HG02884 (cell line): ENCODE measurements at regions not wholly inside any gene's neighbourhood (a gene's known extent, or its start where the extent isn't known, plus 50 kb on each side); places are given as distances from the start of the nearest gene placed in this dataset.
"Not testable (repeated sequence)": the region's sequence is repeated elsewhere in the genome, so short reads cannot be mapped to it uniquely, and the experiment has no call there.

Experiments
- ATAC-seq: cut with Tn5 transposase; IDR thresholded peaks from one replicate; pipeline ENCODE4 v1.9.1; 2021; ENCODE audit warnings: mild to moderate bottlenecking, moderate library complexity; ENCODE audit not compliant: unreplicated experiment

DNA sequence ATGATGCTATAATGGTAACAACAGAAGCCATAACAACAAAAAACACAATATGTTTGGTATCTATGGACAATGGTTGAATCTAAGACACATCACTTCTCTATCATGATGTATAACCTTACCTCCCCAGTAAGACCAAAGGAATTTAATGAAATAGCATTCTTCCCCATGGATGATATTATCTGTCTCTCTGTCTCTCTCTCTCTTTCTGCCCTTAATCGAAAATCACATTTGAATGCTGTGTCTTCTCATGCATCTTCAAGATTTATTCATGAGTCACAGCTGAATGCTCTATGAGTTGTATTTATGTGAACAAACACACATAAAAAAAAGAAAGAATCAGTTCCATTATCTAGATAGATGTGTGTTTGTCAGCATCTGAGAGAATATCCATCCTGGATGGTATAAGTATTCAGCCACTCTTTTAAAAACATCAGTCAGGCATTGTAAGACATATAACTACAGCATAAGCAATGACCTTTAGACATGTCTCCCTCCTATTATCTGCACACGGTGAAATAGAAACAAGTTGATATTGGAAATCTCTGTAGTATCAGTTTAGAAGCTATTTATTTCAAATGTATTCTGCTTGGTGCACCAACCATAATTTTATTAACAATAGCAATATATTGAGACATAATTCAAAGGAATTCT lies 433.3 kb downstream of the TOX3 start:
- no peak for ATAC-seq

- ATAC-seq: not testable (repeated sequence)
Observed at GRCh38 chr16:52104993-52105392, 441.9 kb downstream of the TOX3 start.

DNA sequence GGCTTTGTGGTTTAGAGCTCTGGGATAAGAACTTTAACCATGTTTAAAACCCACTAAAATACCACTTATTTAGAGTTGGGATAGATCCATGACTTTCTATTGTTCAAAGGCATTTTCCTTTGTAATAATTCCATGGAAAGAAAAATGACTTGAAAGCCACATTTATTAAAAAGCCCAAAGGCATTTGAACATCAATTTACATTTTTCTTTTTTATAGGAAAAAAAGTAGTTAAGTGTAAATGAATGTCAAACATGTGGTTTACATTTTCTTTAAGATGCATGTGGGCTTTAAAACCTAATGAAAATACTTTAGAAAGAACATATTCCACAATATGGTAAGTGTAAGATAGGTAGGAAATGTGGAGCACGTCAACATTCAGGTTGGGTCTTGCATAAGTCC lies 443.2 kb downstream of the TOX3 start:
- no peak for ATAC-seq

DNA sequence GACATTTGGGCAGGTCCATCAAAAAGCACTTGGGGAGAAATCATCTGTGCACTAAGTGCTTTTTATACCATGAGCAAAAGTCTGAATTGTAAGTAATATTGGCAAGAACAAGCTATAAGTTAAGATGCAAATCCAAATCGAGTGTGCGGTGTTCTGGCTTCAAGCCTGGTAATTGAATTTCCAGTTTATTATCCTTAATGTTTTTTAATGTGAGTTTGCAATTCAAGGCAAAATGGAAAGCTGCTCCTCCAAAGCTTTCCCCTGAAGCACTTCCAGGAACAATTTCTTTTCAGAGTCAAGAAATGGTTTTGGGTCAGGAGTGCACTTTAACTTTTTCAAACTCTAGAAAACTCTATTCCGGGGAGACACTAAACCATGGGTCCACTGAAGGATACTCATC lies 445.7 kb downstream of the TOX3 start:
- ATAC-seq: no peak

GRCh38 chr16:52099382-52099781 lies 447.6 kb downstream of the TOX3 start:
- no peak for ATAC-seq

GRCh38 chr16:52095471-52095870 lies 451.5 kb downstream of the TOX3 start:
- no peak for ATAC-seq

DNA sequence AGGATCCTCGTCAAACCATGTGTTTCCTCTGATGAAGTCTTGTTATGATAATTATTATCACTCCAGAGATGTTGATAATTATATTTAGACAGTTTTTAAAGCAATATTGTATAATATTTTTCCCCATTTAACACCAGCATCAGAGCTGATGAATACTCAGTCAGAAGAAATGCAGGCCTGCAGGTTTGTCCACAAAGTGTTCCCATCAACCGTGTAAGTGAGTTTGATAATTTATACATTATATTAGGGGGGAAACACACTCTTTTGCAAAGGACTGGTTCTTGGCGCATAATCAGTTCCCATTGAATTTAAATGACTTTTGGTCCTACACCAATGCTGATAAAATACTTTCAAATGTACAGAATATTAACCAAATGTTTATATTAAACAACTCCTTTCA lies 454.8 kb downstream of the TOX3 start:
- no peak for ATAC-seq

GRCh38 chr16:52090080-52090479 lies 456.9 kb downstream of the TOX3 start:
- no peak for ATAC-seq

DNA sequence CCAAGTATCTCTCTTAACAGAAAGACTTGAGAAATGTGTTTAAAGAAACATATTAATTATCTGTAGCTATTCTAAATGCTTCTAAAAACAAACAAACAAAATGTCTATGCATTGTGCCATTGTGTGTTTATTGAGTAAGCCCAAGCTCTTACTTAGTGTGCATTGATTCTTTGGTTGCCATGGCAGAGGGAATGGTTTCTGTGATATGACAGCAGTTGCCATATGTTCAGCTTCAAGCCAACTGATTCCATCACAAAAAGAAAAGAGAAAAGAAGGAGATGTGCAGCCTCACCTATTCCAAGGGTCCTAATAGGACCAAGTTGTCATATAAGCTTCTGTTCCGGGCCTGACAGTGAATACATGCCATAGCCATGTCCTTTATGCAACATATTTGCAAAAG lies 457.5 kb downstream of the TOX3 start:
- ATAC-seq: no peak

DNA sequence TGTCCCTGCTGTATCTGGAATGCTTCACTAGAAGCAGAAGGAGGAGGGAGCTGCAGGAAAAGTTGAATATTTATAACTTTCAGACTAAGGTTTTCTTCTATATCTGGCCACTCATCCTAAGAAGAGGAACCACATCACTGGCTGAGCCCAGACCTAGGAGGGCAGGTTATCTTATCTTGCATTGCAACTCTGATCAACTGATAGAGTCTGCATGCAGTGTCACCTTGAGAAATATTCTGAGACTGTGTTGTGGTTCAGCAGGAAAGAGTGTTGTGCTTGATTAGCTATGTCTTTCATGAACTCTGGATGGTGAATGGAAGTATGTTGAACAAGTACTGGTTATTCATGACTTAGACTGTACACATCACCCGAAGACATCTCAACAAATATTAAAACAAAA lies 460.0 kb downstream of the TOX3 start:
- no peak for ATAC-seq

DNA sequence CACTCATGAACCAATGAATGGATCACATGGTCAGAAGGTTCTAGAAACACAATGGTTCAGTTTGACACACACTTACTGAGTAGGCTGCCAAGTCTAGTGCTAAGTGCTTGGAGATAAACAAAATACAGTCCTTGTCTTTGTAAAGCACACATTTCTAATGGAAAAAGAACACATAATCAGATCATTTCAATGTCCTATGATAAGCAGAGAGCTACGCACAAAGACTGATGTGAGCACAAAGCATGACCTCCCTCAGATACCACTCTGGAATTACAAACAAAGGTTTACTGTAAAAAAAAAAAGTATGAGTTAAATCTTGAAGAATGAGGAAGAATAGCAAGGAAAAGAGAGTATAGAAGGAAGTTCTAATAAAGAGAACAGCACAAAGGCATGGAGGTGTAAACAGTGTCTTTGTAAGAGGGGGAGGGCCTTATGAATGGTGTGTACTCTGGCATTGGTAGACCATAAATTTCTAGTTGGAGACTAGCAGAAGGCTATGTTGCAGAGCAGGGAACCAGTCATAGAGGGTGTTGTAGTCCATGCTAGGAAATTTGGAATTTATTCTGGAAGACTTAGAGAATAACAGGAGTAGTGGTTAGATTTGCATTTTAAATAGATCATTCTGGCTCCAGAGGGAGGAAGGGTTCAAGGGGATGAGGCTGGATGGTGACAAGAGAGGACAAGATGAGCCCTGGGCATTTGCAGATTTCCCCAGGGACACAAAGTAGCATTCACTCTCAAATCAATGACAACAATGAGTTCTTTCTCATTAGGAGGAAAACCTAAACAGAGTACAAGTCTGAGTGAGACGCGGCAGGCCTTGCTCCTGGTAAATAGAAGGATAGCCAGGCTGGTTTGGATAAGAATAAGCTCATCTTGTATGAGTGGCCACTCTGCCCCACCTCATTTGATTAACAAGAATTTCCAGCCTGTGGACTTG lies 468.0 kb downstream of the TOX3 start:
- ATAC-seq: no peak

DNA sequence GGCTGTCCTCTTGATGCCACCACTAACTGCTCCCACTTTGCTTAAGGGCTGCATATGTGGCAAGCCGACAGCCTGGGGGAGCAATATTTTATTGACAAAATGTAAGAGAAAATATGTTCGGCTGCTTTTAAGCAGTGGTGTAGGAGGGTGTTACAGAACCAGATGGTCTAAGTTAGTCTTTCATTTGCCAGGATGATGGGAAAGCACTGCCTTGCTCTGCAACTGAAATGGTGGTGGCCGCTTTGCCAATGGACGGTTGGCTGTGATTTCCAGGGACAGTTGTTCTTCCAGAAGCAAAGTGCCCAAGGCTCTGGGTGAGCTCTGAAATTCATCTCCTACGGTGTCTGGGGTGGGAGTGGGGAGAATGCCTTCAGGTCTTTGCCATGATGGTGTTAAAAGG lies 469.3 kb downstream of the TOX3 start:
- no peak for ATAC-seq

DNA sequence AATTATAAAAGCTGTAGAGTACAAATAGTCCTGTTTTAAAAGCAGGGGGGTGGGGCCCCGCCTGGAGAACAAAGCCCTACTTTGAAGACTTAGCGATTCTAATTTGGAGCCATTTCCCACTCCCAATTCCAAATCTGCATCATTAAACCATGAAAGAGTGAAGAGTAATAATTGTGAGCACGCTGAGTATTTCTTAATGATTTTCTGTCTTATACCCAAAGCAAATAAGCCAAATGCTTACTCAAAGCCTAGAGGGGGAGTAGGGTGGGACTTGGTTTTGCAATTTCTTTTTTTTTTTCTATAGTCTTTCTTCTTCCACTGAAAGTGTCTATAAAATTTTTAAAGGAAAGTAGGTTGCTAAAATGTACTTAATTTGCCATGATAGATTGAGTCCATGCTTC lies 470.1 kb downstream of the TOX3 start:
- no peak for ATAC-seq

DNA sequence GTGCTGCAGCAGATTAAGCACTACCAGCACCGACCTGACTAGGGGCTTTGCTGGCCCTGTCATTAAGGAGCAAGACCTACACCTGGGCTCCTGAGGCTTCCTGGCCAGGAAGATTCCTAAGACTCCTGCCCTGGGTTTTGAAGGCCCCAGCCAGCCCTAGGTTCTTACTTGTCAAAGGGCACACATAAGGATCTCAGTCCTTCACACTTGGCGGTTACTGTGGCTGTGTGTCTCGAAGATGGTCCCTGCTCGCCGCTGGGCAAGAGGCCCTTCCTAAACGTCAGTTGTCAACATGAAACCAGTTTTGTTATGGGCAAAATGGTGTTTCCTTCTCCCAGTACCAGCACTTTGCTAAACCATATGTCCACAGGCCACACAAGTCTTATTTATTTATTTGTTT lies 470.6 kb downstream of the TOX3 start:
- no peak for ATAC-seq

- ATAC-seq: no peak
Observed at GRCh38 chr16:52074133-52074532, 472.8 kb downstream of the TOX3 start.

GRCh38 chr16:52073024-52073423 lies 473.9 kb downstream of the TOX3 start:
- ATAC-seq: no peak

DNA sequence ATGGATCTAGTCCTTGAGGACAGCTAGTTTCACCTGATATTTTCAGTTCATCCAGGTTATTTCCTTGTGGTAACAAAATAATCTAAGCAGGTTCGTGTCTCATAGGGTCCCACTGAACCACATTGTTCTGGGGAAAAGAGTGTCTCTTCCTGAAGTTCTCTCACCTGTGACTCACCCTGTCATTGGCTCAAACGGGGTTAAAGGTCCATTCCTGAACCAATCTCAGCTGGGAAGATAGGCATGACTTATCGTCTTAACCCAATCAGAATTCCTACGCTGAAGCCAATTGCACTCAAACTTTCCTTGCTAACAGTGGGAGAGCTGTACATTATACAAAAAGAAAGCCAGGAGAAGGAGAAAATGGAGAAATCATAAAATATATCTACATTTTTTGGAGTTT lies 475.8 kb downstream of the TOX3 start:
- no peak for ATAC-seq

DNA sequence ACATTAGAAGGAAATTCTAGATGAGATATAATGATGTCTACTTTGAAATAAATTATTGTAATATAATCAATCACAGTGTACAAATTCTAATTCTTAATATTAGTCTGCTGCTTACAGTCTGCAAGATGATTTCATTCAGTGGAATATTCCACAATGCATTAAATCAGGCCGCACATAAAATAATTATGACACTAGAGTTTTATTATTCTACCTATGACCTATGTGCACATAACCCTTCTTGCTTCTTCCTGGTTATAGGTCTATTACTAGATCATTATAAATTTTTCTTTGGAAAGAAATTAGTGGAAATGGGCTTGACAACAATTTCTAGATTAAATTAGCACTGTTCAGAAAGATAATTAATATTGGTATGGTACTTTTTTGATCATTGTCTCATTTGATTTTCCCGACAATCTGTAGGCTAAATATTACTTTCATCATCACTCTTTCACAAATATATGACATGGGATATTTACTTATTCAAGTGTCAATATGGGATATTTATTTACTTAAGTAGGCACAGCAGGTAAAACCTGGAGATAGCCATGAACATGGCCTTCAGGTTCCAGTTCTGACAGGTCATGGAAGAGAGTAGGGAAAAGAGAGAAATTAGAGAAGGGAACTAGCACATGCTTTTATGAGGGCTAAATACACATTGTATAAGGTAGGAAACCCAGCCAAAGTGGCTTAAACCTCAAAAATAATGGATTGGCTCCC lies 476.4 kb downstream of the TOX3 start:
- ATAC-seq: no peak

GRCh38 chr16:52069866-52070265 lies 477.1 kb downstream of the TOX3 start:
- no peak for ATAC-seq

- no peak for ATAC-seq
Observed at GRCh38 chr16:52068447-52069074, 478.4 kb downstream of the TOX3 start.

- no peak for ATAC-seq
Observed at GRCh38 chr16:52066962-52067361, 480.0 kb downstream of the TOX3 start.
